Activated CD4-positive, alpha-beta T cell treated with anti-CD3 and anti-CD28 coated beads, Interleukin-2, amount 10 ng/mL, durations not matched to agents 7 days and 5 days (primary cell): ENCODE measurements at regions not wholly inside any gene's neighbourhood (a gene's known extent, or its start where the extent isn't known, plus 50 kb on each side); places are given as distances from the start of the nearest gene placed in this dataset.
"Not testable (repeated sequence)": the region's sequence is repeated elsewhere in the genome, so short reads cannot be mapped to it uniquely, and the experiment has no call there.

Experiments
- CTCF ChIA-PET: fragments of 350-600 bp; sonication (Branson Sonifier 250); formaldehyde crosslinking; loops from one replicate; lab custom pipeline; 2021; ENCODE audit warnings: antibody characterized with exemption; lab: Charles Lee
- POLR2A ChIA-PET: fragments of 350-600 bp; sonication (Branson Sonifier 250); formaldehyde crosslinking; loops from one replicate; lab custom pipeline; 2021; ENCODE audit warnings: antibody characterized with exemption; lab: Charles Lee
- DNase-seq: peaks from one replicate; pipeline ENCODE4 v3.0.0-alpha.2; 2020
- H3K27ac Mint-ChIP-seq: one replicate; pipeline ENCODE4 v1.8.0; 2021; ENCODE audit warnings: mild to moderate bottlenecking, moderate library complexity, mixed read lengths
- H3K27me3 Mint-ChIP-seq: one replicate; pipeline ENCODE4 v1.8.0; 2021; ENCODE audit warnings: mixed read lengths
- H3K36me3 Mint-ChIP-seq: one replicate; pipeline ENCODE4 v1.8.0; 2021; ENCODE audit warnings: low read depth, mixed read lengths
- H3K4me1 Mint-ChIP-seq: one replicate; pipeline ENCODE4 v1.8.0; 2021; ENCODE audit warnings: mixed read lengths
- H3K4me3 Mint-ChIP-seq: one replicate; pipeline ENCODE4 v1.8.0; 2021; ENCODE audit warnings: mild to moderate bottlenecking, moderate library complexity, mixed read lengths
- H3K9me3 Mint-ChIP-seq: one replicate; pipeline ENCODE4 v1.8.0; 2021; ENCODE audit warnings: mixed read lengths

GRCh38 chr7:6929588-6929987 lies 103.5 kb upstream of the CCZ1B start:
- POLR2A ChIA-PET, H3K27me3 Mint-ChIP-seq, H3K36me3 Mint-ChIP-seq, H3K27ac Mint-ChIP-seq, DNase-seq, H3K4me3 Mint-ChIP-seq, H3K9me3 Mint-ChIP-seq, H3K4me1 Mint-ChIP-seq: not testable (repeated sequence)
- CTCF ChIA-PET = interaction anchor here (1.3 kb wide), 1 partner anchor 397 kb away, joined by 3 read pairs; no protein-coding TSS in a partner anchor

GRCh38 chr7:6930081-6930635 lies 104.1 kb upstream of the CCZ1B start:
- H3K4me3 Mint-ChIP-seq, H3K27ac Mint-ChIP-seq, H3K27me3 Mint-ChIP-seq, H3K9me3 Mint-ChIP-seq, DNase-seq, H3K36me3 Mint-ChIP-seq, POLR2A ChIA-PET, H3K4me1 Mint-ChIP-seq: not testable (repeated sequence)
- CTCF ChIA-PET = interaction anchor here (1.3 kb wide), 1 partner anchor 397 kb away, joined by 3 read pairs; no protein-coding TSS in a partner anchor

GRCh38 chr7:6930787-6931186 lies 104.7 kb upstream of the CCZ1B start:
- H3K9me3 Mint-ChIP-seq, H3K36me3 Mint-ChIP-seq, H3K4me3 Mint-ChIP-seq, POLR2A ChIA-PET, H3K27me3 Mint-ChIP-seq, H3K27ac Mint-ChIP-seq, H3K4me1 Mint-ChIP-seq: not testable (repeated sequence)
- peak; percentile 30 for DNase-seq
- CTCF ChIA-PET = interaction anchor here (1.3 kb wide), 1 partner anchor 398 kb away, joined by 3 read pairs; no protein-coding TSS in a partner anchor

DNA sequence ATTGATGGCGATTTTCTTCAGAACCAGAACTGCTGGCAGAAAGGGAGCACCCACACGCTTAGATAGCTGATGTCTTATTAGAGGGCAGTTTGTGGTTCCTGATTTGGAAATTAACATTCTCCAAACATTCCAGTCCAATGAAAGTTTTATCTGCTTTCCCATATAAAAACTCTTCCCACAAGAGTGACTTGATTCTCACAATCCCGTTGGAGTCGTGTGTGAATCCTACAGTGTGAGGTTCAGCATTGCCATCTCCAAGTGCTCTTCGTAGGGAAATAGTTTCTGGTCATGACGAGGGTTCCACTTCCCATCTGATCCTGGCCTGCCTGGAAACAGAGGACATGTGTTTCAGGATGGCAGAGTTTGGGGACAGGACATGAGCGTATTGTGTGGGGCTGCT lies 105.4 kb upstream of the CCZ1B start:
- H3K4me3 Mint-ChIP-seq, H3K4me1 Mint-ChIP-seq, H3K27ac Mint-ChIP-seq, CTCF ChIA-PET, H3K36me3 Mint-ChIP-seq, H3K9me3 Mint-ChIP-seq, H3K27me3 Mint-ChIP-seq, POLR2A ChIA-PET, DNase-seq: not testable (repeated sequence)

- H3K27ac Mint-ChIP-seq, CTCF ChIA-PET, H3K36me3 Mint-ChIP-seq, H3K9me3 Mint-ChIP-seq, DNase-seq, POLR2A ChIA-PET, H3K27me3 Mint-ChIP-seq, H3K4me3 Mint-ChIP-seq, H3K4me1 Mint-ChIP-seq: not testable (repeated sequence)
These were observed 108.0 kb upstream of the CCZ1B start for GRCh38 chr7:6933954-6934632.

- Mint-ChIP-seq H3K9me3 (no peaks in the 10 kb centered on the region), H3K27ac (no peak overlapping the region), H3K36me3 (no peaks in the 10 kb centered on the region), H3K4me3 (no peak overlapping the region), H3K27me3 (no peaks in the 10 kb centered on the region), H3K4me1 (peaks cover 6% of the 10 kb centered on the region)
- CTCF ChIA-PET = no interaction called here
- POLR2A ChIA-PET = no interaction called here
- no peak for DNase-seq
These were observed 108.9 kb upstream of the CCZ1B start for GRCh38 chr7:6934981-6935380.

GRCh38 chr7:6936626-6937025 lies 110.6 kb upstream of the CCZ1B start:
- H3K27ac Mint-ChIP-seq, H3K9me3 Mint-ChIP-seq, CTCF ChIA-PET, H3K36me3 Mint-ChIP-seq, POLR2A ChIA-PET, DNase-seq, H3K27me3 Mint-ChIP-seq, H3K4me3 Mint-ChIP-seq, H3K4me1 Mint-ChIP-seq: not testable (repeated sequence)

- H3K27ac Mint-ChIP-seq, POLR2A ChIA-PET, H3K9me3 Mint-ChIP-seq, H3K36me3 Mint-ChIP-seq, H3K4me3 Mint-ChIP-seq, CTCF ChIA-PET, H3K27me3 Mint-ChIP-seq, H3K4me1 Mint-ChIP-seq, DNase-seq: not testable (repeated sequence)
These were observed 111.7 kb upstream of the CCZ1B start for GRCh38 chr7:6937746-6938145.

GRCh38 chr7:6938284-6938683 lies 112.2 kb upstream of the CCZ1B start:
- H3K9me3 Mint-ChIP-seq, H3K27ac Mint-ChIP-seq, POLR2A ChIA-PET, H3K4me1 Mint-ChIP-seq, H3K27me3 Mint-ChIP-seq, CTCF ChIA-PET, H3K36me3 Mint-ChIP-seq, H3K4me3 Mint-ChIP-seq: not testable (repeated sequence)
- DNase-seq = peak; percentile 35

DNA sequence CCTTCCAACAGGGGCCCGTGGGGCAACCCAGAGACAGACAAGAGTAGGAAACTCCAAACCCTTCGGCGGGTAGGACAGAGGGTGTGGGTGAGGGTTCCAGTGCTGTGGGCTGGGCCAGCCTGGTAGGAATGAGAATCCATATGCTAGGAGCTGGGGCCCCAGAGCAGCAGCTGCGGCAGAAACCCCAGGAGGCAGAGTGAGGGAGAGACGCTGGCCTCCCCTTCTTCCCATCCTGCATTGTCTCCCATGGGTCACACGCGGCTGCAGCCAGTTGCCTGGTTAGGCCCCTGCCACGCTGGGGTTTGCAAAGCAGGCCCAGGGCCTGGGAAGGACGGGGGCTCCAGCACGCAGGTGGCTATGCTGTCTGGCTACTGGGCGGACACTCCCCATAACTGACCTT lies 113.1 kb upstream of the CCZ1B start:
- H3K4me3 Mint-ChIP-seq, H3K36me3 Mint-ChIP-seq: not testable (repeated sequence)

GRCh38 chr7:6939896-6940295 lies 113.8 kb upstream of the CCZ1B start:
- H3K27me3 Mint-ChIP-seq, H3K4me1 Mint-ChIP-seq, POLR2A ChIA-PET, H3K36me3 Mint-ChIP-seq, DNase-seq, H3K27ac Mint-ChIP-seq, CTCF ChIA-PET, H3K4me3 Mint-ChIP-seq, H3K9me3 Mint-ChIP-seq: not testable (repeated sequence)

More for the DNA sequence above, 113.1 kb upstream of the CCZ1B start:
- H3K4me1 Mint-ChIP-seq, CTCF ChIA-PET, H3K27ac Mint-ChIP-seq, POLR2A ChIA-PET, DNase-seq, H3K27me3 Mint-ChIP-seq, H3K9me3 Mint-ChIP-seq: not testable (repeated sequence)

- H3K27ac Mint-ChIP-seq, POLR2A ChIA-PET, H3K4me3 Mint-ChIP-seq, H3K9me3 Mint-ChIP-seq, H3K27me3 Mint-ChIP-seq, H3K36me3 Mint-ChIP-seq: not testable (repeated sequence)
- DNase-seq = peak; percentile 17
- peaks cover 12% of the 10 kb centered on the region for H3K4me1 Mint-ChIP-seq
- CTCF ChIA-PET = interaction anchor here (0.6 kb wide), 1 partner anchor 321 kb away, joined by 4 read pairs; no protein-coding TSS in a partner anchor
These were observed 120.8 kb upstream of the CCZ1B start for GRCh38 chr7:6946873-6947272.

- H3K27ac Mint-ChIP-seq, CTCF ChIA-PET, H3K4me3 Mint-ChIP-seq, DNase-seq, H3K27me3 Mint-ChIP-seq, POLR2A ChIA-PET, H3K36me3 Mint-ChIP-seq, H3K9me3 Mint-ChIP-seq: not testable (repeated sequence)
- peaks cover 12% of the 10 kb centered on the region for H3K4me1 Mint-ChIP-seq
These were observed 124.2 kb upstream of the CCZ1B start for GRCh38 chr7:6950231-6950630.

DNA sequence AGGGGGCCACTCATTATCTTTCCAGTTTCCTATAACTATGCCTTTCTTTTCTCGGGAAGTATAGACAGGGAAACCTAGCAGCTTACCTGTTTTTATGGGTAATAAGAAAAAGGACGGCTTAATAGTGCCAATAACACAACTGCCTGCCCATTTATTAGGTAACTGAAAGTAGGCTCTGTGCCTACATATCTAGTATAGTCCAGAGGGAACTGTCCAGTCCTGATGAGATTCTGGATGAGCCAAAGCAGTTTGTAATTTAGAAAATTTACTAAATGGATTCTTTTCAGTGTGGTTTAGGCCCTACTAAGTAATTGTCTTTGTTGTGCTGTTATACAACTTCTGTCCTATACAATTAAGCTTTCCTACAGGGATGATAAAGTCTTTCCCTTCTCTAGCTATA lies 125.5 kb upstream of the CCZ1B start:
- H3K36me3 Mint-ChIP-seq, H3K9me3 Mint-ChIP-seq, H3K4me3 Mint-ChIP-seq, H3K27me3 Mint-ChIP-seq, DNase-seq, H3K27ac Mint-ChIP-seq, POLR2A ChIA-PET, CTCF ChIA-PET: not testable (repeated sequence)
- H3K4me1 Mint-ChIP-seq = peaks cover 12% of the 10 kb centered on the region
